ENCODE measurements at regions not wholly inside any gene's neighbourhood (a gene's known extent, or its start where the extent isn't known, plus 50 kb on each side); places are given as distances from the start of the nearest gene placed in this dataset.

GRCh38 chr3:193140381-193140780 is 100.6 kb upstream of the PLAAT1 start:
- TF ChIP-seq USF1 (IDR thresholded peaks at IDR 0.05) (no peak), TCF12 (IDR thresholded peaks at IDR 0.05; ENCODE audit: low read depth) (no peak), RAD21 (IDR thresholded peaks at IDR 0.05; ENCODE audit: low read depth) (no peak), EP300 (IDR thresholded peaks at IDR 0.05; ENCODE audit: borderline replicate concordance) (no peak), CEBPB (IDR thresholded peaks at IDR 0.05) (no peak), FOXM1 (IDR thresholded peaks at IDR 0.05; ENCODE audit: borderline replicate concordance, low read depth) (no peak), ZBTB7A (IDR thresholded peaks at IDR 0.05; ENCODE audit: low read depth) (no peak), TEAD4 (IDR thresholded peaks at IDR 0.05) (no peak)

DNA sequence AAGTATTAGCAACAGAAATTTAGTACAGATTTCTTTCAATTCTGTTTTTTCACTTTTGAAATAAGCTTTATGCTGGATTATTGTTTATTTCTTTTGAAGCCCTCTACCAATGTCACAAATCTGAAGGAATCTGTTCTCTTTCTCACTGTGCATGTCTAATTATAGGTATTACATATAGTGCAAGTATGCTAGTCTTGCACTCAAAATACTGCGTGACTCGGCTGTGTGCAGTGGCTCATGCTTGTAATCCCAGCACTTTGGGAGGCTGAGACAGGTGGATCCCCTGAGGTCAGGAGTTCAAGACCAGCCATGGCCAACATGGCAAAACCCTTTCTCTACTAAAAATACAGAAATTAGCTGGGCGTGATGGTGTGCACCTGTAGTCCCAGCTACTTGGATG is 95.8 kb upstream of the PLAAT1 start:
- TF ChIP-seq REST (IDR thresholded peaks at IDR 0.05; ENCODE audit: low read depth) (no peak), RAD21 (IDR thresholded peaks at IDR 0.05; ENCODE audit: low read depth) (no peak), CEBPB (IDR thresholded peaks at IDR 0.05) (no peak), ZBTB7A (IDR thresholded peaks at IDR 0.05; ENCODE audit: low read depth) (no peak), NFIC (IDR thresholded peaks at IDR 0.05) (no peak), EP300 (IDR thresholded peaks at IDR 0.05; ENCODE audit: borderline replicate concordance) (no peak)
- TF ChIP-seq, protein P1, sequence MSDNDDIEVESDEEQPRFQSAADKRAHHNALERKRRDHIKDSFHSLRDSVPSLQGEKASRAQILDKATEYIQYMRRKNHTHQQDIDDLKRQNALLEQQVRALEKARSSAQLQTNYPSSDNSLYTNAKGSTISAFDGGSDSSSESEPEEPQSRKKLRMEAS (IDR thresholded peaks at IDR 0.05): no peak

DNA sequence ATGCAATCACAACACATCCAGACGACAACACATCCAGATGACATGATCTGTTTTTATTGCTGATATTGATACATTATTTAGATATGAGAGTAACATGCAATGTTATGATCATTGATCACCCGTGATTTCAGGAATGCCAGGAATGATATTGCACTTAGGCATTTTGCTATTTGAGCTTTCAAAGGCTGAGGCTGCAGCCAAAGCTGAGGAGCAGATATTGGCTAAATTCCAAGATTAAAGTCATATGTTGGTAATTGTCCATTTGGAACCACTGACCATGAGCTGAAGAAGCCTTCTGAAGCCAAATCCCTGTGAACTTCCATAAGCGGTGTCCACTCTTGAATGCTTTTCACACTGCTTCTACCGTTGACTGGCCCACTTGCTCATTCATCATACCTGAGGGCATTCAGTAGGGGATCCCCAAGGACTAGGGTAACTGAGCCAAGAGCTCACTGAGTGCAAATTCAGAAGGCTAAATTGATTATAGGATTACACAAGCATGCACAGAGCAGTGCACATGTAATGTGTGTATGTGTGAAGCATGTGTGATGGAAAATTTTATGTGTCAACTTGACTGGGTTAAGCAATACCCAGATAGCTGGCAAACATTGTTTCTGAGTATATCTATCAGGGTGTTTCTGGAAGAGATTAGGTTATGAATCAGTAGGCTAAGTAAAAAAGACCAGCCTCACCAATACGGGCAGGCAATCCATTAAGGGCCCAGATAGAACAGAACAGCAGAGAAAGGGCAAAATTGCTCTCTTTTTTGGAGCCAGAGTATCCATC is 92.1 kb upstream of the PLAAT1 start:
- TF ChIP-seq CEBPB (IDR thresholded peaks at IDR 0.05) (peak; percentile 54; the same call in 1 of the 2 replicates), TCF12 (IDR thresholded peaks at IDR 0.05; ENCODE audit: low read depth) (no peak), REST (IDR thresholded peaks at IDR 0.05; ENCODE audit: low read depth) (no peak), CREB1 (IDR thresholded peaks at IDR 0.05; ENCODE audit: low read depth) (no peak), YY1 (IDR thresholded peaks at IDR 0.05; ENCODE audit: low read depth) (no peak), EP300 (IDR thresholded peaks at IDR 0.05; ENCODE audit: borderline replicate concordance) (no peak), FOXM1 (IDR thresholded peaks at IDR 0.05; ENCODE audit: borderline replicate concordance, low read depth) (no peak), ZBTB7A (IDR thresholded peaks at IDR 0.05; ENCODE audit: low read depth) (no peak), EGR1 (IDR thresholded peaks at IDR 0.05) (no peak), NFIC (IDR thresholded peaks at IDR 0.05) (peak; percentile 66), USF1 (IDR thresholded peaks at IDR 0.05) (no peak), RAD21 (IDR thresholded peaks at IDR 0.05; ENCODE audit: low read depth) (no peak), TEAD4 (IDR thresholded peaks at IDR 0.05) (peak; percentile 71)
- TF ChIP-seq, protein P1 (IDR thresholded peaks at IDR 0.05): no peak

DNA sequence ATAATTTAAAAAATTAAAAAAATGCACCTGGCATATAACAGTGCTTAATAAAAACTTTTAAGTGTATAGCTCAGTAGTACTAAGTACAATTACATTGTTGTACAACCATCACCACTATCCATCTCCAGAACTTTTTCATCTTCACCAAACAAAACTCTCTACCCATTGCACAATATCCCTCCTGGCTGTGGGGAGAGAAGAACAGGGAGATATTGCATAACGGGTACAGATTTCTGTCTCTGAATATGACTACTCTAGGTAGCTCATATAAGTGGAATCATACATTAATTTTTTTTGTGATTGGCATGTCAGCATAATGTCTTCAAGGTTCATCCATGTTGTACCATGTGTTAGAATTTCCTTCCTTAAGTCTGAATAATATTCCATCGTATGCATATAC is 91.0 kb upstream of the PLAAT1 start:
- TF ChIP-seq CEBPB (IDR thresholded peaks at IDR 0.05) (peak; percentile 13; the same call in 1 of the 2 replicates), EGR1 (IDR thresholded peaks at IDR 0.05) (no peak), YY1 (IDR thresholded peaks at IDR 0.05; ENCODE audit: low read depth) (no peak), TCF12 (IDR thresholded peaks at IDR 0.05; ENCODE audit: low read depth) (no peak), ZBTB7A (IDR thresholded peaks at IDR 0.05; ENCODE audit: low read depth) (no peak)

- TF ChIP-seq EGR1 (IDR thresholded peaks at IDR 0.05) (no peak), TEAD4 (IDR thresholded peaks at IDR 0.05) (no peak), TCF12 (IDR thresholded peaks at IDR 0.05; ENCODE audit: low read depth) (no peak), FOXM1 (IDR thresholded peaks at IDR 0.05; ENCODE audit: borderline replicate concordance, low read depth) (no peak), RAD21 (IDR thresholded peaks at IDR 0.05; ENCODE audit: low read depth) (no peak), TAF1 (IDR thresholded peaks at IDR 0.05; ENCODE audit: low read depth) (no peak), USF1 (IDR thresholded peaks at IDR 0.05) (no peak), ZBTB7A (IDR thresholded peaks at IDR 0.05; ENCODE audit: low read depth) (no peak), CREB1 (IDR thresholded peaks at IDR 0.05; ENCODE audit: low read depth) (no peak), YY1 (IDR thresholded peaks at IDR 0.05; ENCODE audit: low read depth) (no peak), NFIC (IDR thresholded peaks at IDR 0.05) (no peak), CEBPB (IDR thresholded peaks at IDR 0.05) (no peak), EP300 (IDR thresholded peaks at IDR 0.05; ENCODE audit: borderline replicate concordance) (no peak), REST (IDR thresholded peaks at IDR 0.05; ENCODE audit: low read depth) (no peak)
- TF ChIP-seq, protein P1 (IDR thresholded peaks at IDR 0.05): no peak
Measured at GRCh38 chr3:193157051-193157450, 84.0 kb upstream of the PLAAT1 start.
